ENCODE measurements at regions not wholly inside any gene's neighbourhood (a gene's known extent, or its start where the extent isn't known, plus 50 kb on each side); places are given as distances from the start of the nearest gene placed in this dataset.

- Histone ChIP-seq H3K9me3 (ENCODE audit: control insufficient read depth, low read depth, low read length) (no peaks in the 10 kb centered on the region), H3K4me1 (ENCODE audit: control insufficient read depth, extremely low read depth, insufficient read depth, low read length) (no peaks in the 10 kb centered on the region), H4K20me1 (ENCODE audit: control insufficient read depth, extremely low read depth, insufficient read depth, low read length) (no peaks in the 10 kb centered on the region), H3K4me2 (ENCODE audit: control insufficient read depth, extremely low read depth, insufficient read depth, low read depth, low read length) (no peak overlapping the region), H3K4me3 (ENCODE audit: control insufficient read depth in 2 of 3, extremely low read depth in 1 of 3, insufficient read depth in 2 of 3, low read depth in 1 of 3, low read length in 3 of 3) (no peak overlapping the region), H3K27me3 (ENCODE audit: control insufficient read depth, extremely low read depth, insufficient read depth, low read length) (no peaks in the 10 kb centered on the region), H3K9me1 (ENCODE audit: control insufficient read depth, extremely low read depth, insufficient read depth, low read length) (no peaks in the 10 kb centered on the region), H3K27ac (ENCODE audit: control insufficient read depth, insufficient read depth, low read length) (no peak overlapping the region), H2AFZ (ENCODE audit: control insufficient read depth, low read length) (no peak overlapping the region), H3K79me2 (ENCODE audit: control insufficient read depth, insufficient read depth, low read length) (no peaks in the 10 kb centered on the region), H3K36me3 (ENCODE audit: control insufficient read depth in 2 of 2, extremely low read depth in 1 of 2, insufficient read depth in 2 of 2, low read length in 2 of 2) (no peaks in the 10 kb centered on the region), H3K9ac (ENCODE audit: control insufficient read depth, extremely low read depth, insufficient read depth, low read length) (no peak overlapping the region)
- TF ChIP-seq CTCF (optimal IDR thresholded peaks at IDR 0.05 in 1 of 3, IDR thresholded peaks at IDR 0.05 in 1 of 3, conservative IDR thresholded peaks at IDR 0.05 in 1 of 3; ENCODE audit: extremely low read depth in 1 of 3, insufficient read depth in 2 of 3, low read length in 3 of 3) (no peak), EZH2 (IDR thresholded peaks at IDR 0.05; ENCODE audit: low read length) (no peak)
- FAIRE-seq: no peak
- dilution Hi-C loops (cut with MboI; ENCODE audit: extremely low pct_ligation_motif_present, low sequenced_read_pairs): no loop called here
- DNase-seq (ENCODE audit: low read depth, low spot score): no peak
These were observed 110.9 kb upstream of the L3MBTL4 start for GRCh38 chr18:6525604-6526003.

- Histone ChIP-seq H3K79me2 (ENCODE audit: control insufficient read depth, insufficient read depth, low read length) (no peaks in the 10 kb centered on the region), H3K4me2 (ENCODE audit: control insufficient read depth, extremely low read depth, insufficient read depth, low read depth, low read length) (no peak overlapping the region), H3K4me3 (ENCODE audit: control insufficient read depth in 2 of 3, extremely low read depth in 1 of 3, insufficient read depth in 2 of 3, low read depth in 1 of 3, low read length in 3 of 3) (no peak overlapping the region), H2AFZ (ENCODE audit: control insufficient read depth, low read length) (no peak overlapping the region), H3K4me1 (ENCODE audit: control insufficient read depth, extremely low read depth, insufficient read depth, low read length) (no peaks in the 10 kb centered on the region), H3K27ac (ENCODE audit: control insufficient read depth, insufficient read depth, low read length) (no peak overlapping the region), H3K27me3 (ENCODE audit: control insufficient read depth, extremely low read depth, insufficient read depth, low read length) (no peaks in the 10 kb centered on the region), H3K9me1 (ENCODE audit: control insufficient read depth, extremely low read depth, insufficient read depth, low read length) (no peaks in the 10 kb centered on the region), H3K36me3 (ENCODE audit: control insufficient read depth in 2 of 2, extremely low read depth in 1 of 2, insufficient read depth in 2 of 2, low read length in 2 of 2) (no peaks in the 10 kb centered on the region), H3K9me3 (ENCODE audit: control insufficient read depth, low read depth, low read length) (no peaks in the 10 kb centered on the region), H3K9ac (ENCODE audit: control insufficient read depth, extremely low read depth, insufficient read depth, low read length) (no peak overlapping the region), H4K20me1 (ENCODE audit: control insufficient read depth, extremely low read depth, insufficient read depth, low read length) (no peaks in the 10 kb centered on the region)
- no peak for TF ChIP-seq CTCF (optimal IDR thresholded peaks at IDR 0.05 in 1 of 3, IDR thresholded peaks at IDR 0.05 in 1 of 3, conservative IDR thresholded peaks at IDR 0.05 in 1 of 3; ENCODE audit: extremely low read depth in 1 of 3, insufficient read depth in 2 of 3, low read length in 3 of 3)
- TF ChIP-seq EZH2 (IDR thresholded peaks at IDR 0.05; ENCODE audit: low read length): no peak
- DNase-seq (ENCODE audit: low read depth, low spot score): no peak
- no peak for FAIRE-seq
- dilution Hi-C loops (cut with MboI; ENCODE audit: extremely low pct_ligation_motif_present, low sequenced_read_pairs): no loop called here
These were observed 122.8 kb upstream of the L3MBTL4 start for GRCh38 chr18:6537475-6537874.
